OCI-LY1 (cell line): ENCODE measurements at regions not wholly inside any gene's neighbourhood (a gene's known extent, or its start where the extent isn't known, plus 50 kb on each side); places are given as distances from the start of the nearest gene placed in this dataset.

Experiments used
- EZH2 ChIP-seq: fragments of 200-600 bp; sonication (generic), shearing (Covaris generic); IDR thresholded peaks from 2 replicates; pipeline ENCODE4 v1.8.0; 2017; ENCODE audit warnings: borderline replicate concordance, mixed run types, mild to moderate bottlenecking, antibody characterized with exemption, low read length, moderate library complexity, mixed read lengths
- TF ChIP-seq, protein P1 (sequence below): fragments of 200-600 bp; sonication (generic), shearing (Covaris generic); IDR thresholded peaks from 2 replicates; pipeline ENCODE4 v1.5.1; 2017; ENCODE audit warnings: mild to moderate bottlenecking, antibody characterized with exemption, low read length, moderate library complexity, mixed read lengths

DNA sequence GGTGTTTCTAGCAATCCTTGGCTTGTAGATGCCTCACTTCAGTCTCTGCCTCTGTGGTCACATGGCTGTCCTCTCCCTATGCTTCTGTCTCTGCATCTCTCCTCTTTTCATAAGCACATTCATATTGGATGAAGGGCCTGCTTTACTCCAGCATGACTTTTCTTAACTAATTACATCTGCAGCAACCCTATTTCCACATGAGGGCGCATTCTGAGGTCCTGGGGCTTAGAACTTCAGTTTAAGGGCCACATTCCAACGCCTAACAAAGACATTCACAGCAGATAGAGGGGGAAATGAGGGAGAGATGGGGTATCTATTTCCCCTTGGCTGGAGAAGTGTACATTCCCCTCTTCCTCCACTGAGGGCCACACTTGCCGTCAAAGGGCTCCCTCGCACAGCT, 489.1 kb upstream of the SALL1 start:
- TF ChIP-seq, protein P1, sequence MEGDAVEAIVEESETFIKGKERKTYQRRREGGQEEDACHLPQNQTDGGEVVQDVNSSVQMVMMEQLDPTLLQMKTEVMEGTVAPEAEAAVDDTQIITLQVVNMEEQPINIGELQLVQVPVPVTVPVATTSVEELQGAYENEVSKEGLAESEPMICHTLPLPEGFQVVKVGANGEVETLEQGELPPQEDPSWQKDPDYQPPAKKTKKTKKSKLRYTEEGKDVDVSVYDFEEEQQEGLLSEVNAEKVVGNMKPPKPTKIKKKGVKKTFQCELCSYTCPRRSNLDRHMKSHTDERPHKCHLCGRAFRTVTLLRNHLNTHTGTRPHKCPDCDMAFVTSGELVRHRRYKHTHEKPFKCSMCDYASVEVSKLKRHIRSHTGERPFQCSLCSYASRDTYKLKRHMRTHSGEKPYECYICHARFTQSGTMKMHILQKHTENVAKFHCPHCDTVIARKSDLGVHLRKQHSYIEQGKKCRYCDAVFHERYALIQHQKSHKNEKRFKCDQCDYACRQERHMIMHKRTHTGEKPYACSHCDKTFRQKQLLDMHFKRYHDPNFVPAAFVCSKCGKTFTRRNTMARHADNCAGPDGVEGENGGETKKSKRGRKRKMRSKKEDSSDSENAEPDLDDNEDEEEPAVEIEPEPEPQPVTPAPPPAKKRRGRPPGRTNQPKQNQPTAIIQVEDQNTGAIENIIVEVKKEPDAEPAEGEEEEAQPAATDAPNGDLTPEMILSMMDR, result no peak
- TF ChIP-seq EZH2, result no peak
